ENCODE measurements at regions not wholly inside any gene's neighbourhood (a gene's known extent, or its start where the extent isn't known, plus 50 kb on each side); places are given as distances from the start of the nearest gene placed in this dataset.
A peak's percentile ranks its signal among the peaks of the same experiment; 100 is the strongest.

GRCh38 chr12:24499151-24500146 lies 449.5 kb downstream of the BCAT1 start:
- DNase-seq: peak in 2 of 3 donors; percentile 61 to 64
- peak; percentile 17 for ATAC-seq (ENCODE audit: insufficient read depth, low FRiP score)

GRCh38 chr12:24496755-24497154 lies 452.1 kb downstream of the BCAT1 start:
- H3K4me1 ChIP-seq (ENCODE audit: control insufficient read depth in 5 of 5, insufficient read depth in 5 of 5, low read length in 5 of 5): peaks cover 0 to 23% (median 8%) of the 10 kb centered on the region in 5 donors
- no peak overlapping the region for H3K27ac ChIP-seq (ENCODE audit: low read depth in 1 of 2, low read length in 1 of 2)
- 74 to 82% methylated on average over 1 of the region's 1 CpG for WGBS, 2 donors
- H3K27me3 ChIP-seq (ENCODE audit: control insufficient read depth in 3 of 3, insufficient read depth in 3 of 3, low read length in 2 of 3): no peaks in the 10 kb centered on the region
- peak in 1 of 3 donors; percentile 32 for DNase-seq
- no peak overlapping the region for H3K9ac ChIP-seq (ENCODE audit: insufficient read depth in 1 of 2, low read length in 2 of 2)
- H3K9me3 ChIP-seq (ENCODE audit: control insufficient read depth in 4 of 4, insufficient read depth in 3 of 4, low read length in 3 of 4): no peaks in the 10 kb centered on the region
- no peak overlapping the region for H3K4me3 ChIP-seq
- no peak for TF ChIP-seq CTCF (IDR thresholded peaks at IDR 0.05; ENCODE audit: control extremely low read depth, extremely low read depth)
- ATAC-seq (ENCODE audit: insufficient read depth, low FRiP score): no peak
- H3K36me3 ChIP-seq (ENCODE audit: control insufficient read depth in 4 of 4, insufficient read depth in 4 of 4, low read length in 4 of 4): no peaks in the 10 kb centered on the region

More at GRCh38 chr12:24499151-24500146, 449.5 kb downstream of the BCAT1 start:
- H3K9me3 ChIP-seq (ENCODE audit: control insufficient read depth in 4 of 4, insufficient read depth in 3 of 4, low read length in 3 of 4): no peaks in the 10 kb centered on the region
- 77 to 84% methylated on average over 8 of the region's 8 CpGs for WGBS, 2 donors
- H3K9ac ChIP-seq (ENCODE audit: insufficient read depth in 1 of 2, low read length in 2 of 2): peak overlapping the region in 1 of 2 donors; percentile 54
- TF ChIP-seq CTCF (IDR thresholded peaks at IDR 0.05; ENCODE audit: control extremely low read depth, extremely low read depth): no peak
- no peaks in the 10 kb centered on the region for H3K27me3 ChIP-seq (ENCODE audit: control insufficient read depth in 3 of 3, insufficient read depth in 3 of 3, low read length in 2 of 3)
- H3K27ac ChIP-seq (ENCODE audit: low read depth in 1 of 2, low read length in 1 of 2): peak overlapping the region in 1 of 2 donors; percentile 32
- H3K4me3 ChIP-seq: no peak overlapping the region
- no peaks in the 10 kb centered on the region for H3K36me3 ChIP-seq (ENCODE audit: control insufficient read depth in 4 of 4, insufficient read depth in 4 of 4, low read length in 4 of 4)
- H3K4me1 ChIP-seq (ENCODE audit: control insufficient read depth in 5 of 5, insufficient read depth in 5 of 5, low read length in 5 of 5): peaks cover 0 to 23% (median 8%) of the 10 kb centered on the region in 5 donors

- DNase-seq (no peak), ATAC-seq (ENCODE audit: insufficient read depth, low FRiP score) (no peak)
- H3K27ac ChIP-seq (ENCODE audit: low read depth in 1 of 2, low read length in 1 of 2): no peak overlapping the region
- no peaks in the 10 kb centered on the region for H3K36me3 ChIP-seq (ENCODE audit: control insufficient read depth in 4 of 4, insufficient read depth in 4 of 4, low read length in 4 of 4)
- no peaks in the 10 kb centered on the region for H3K27me3 ChIP-seq (ENCODE audit: control insufficient read depth in 3 of 3, insufficient read depth in 3 of 3, low read length in 2 of 3)
- no peak for TF ChIP-seq CTCF (IDR thresholded peaks at IDR 0.05; ENCODE audit: control extremely low read depth, extremely low read depth)
- H3K9me3 ChIP-seq (ENCODE audit: control insufficient read depth in 4 of 4, insufficient read depth in 3 of 4, low read length in 3 of 4): no peaks in the 10 kb centered on the region
- no peak overlapping the region for H3K4me3 ChIP-seq
- no peak overlapping the region for H3K9ac ChIP-seq (ENCODE audit: insufficient read depth in 1 of 2, low read length in 2 of 2)
- 80 to 81% methylated on average over 2 of the region's 2 CpGs for WGBS, 2 donors
- peaks cover 0 to 13% (median 6%) of the 10 kb centered on the region in 5 donors for H3K4me1 ChIP-seq (ENCODE audit: control insufficient read depth in 5 of 5, insufficient read depth in 5 of 5, low read length in 5 of 5)
These were observed 454.5 kb downstream of the BCAT1 start for GRCh38 chr12:24494401-24494800.
